ENCODE measurements at regions not wholly inside any gene's neighbourhood (a gene's known extent, or its start where the extent isn't known, plus 50 kb on each side); places are given as distances from the start of the nearest gene placed in this dataset.

GRCh38 chr15:39482459-39482858 lies 98.4 kb upstream of the THBS1 start:
- no peak for DNase-seq (ENCODE audit: low read depth)

GRCh38 chr15:39486621-39487457 lies 94.0 kb upstream of the THBS1 start:
- no peak for DNase-seq (ENCODE audit: low read depth)

GRCh38 chr15:39487458-39487735 lies 93.5 kb upstream of the THBS1 start:
- DNase-seq (ENCODE audit: low read depth): no peak

GRCh38 chr15:39488516-39488915 lies 92.4 kb upstream of the THBS1 start:
- no peak for DNase-seq (ENCODE audit: low read depth)

GRCh38 chr15:39488961-39489360 lies 91.9 kb upstream of the THBS1 start:
- DNase-seq (ENCODE audit: low read depth): no peak

- DNase-seq (ENCODE audit: low read depth): no peak
These were observed 89.6 kb upstream of the THBS1 start for GRCh38 chr15:39491115-39491885.

GRCh38 chr15:39491886-39492490 lies 88.9 kb upstream of the THBS1 start:
- DNase-seq (ENCODE audit: low read depth): no peak

- no peak for DNase-seq (ENCODE audit: low read depth)
These were observed 87.3 kb upstream of the THBS1 start for GRCh38 chr15:39493424-39494067.

- no peak for DNase-seq (ENCODE audit: low read depth)
These were observed 86.4 kb upstream of the THBS1 start for GRCh38 chr15:39494462-39494861.

GRCh38 chr15:39495871-39496840 lies 84.7 kb upstream of the THBS1 start:
- DNase-seq (ENCODE audit: low read depth): no peak

- DNase-seq (ENCODE audit: low read depth): no peak
These were observed 83.7 kb upstream of the THBS1 start for GRCh38 chr15:39497016-39497758.

- no peak for DNase-seq (ENCODE audit: low read depth)
These were observed 82.9 kb upstream of the THBS1 start for GRCh38 chr15:39497759-39498565.

- no peak for DNase-seq (ENCODE audit: low read depth)
These were observed 82.2 kb upstream of the THBS1 start for GRCh38 chr15:39498629-39499028.

GRCh38 chr15:39499042-39499441 lies 81.8 kb upstream of the THBS1 start:
- DNase-seq (ENCODE audit: low read depth): no peak

GRCh38 chr15:39499681-39500080 lies 81.2 kb upstream of the THBS1 start:
- DNase-seq (ENCODE audit: low read depth): no peak

- no peak for DNase-seq (ENCODE audit: low read depth)
These were observed 79.4 kb upstream of the THBS1 start for GRCh38 chr15:39501366-39502081.

- no peak for DNase-seq (ENCODE audit: low read depth)
These were observed 78.8 kb upstream of the THBS1 start for GRCh38 chr15:39502082-39502447.

GRCh38 chr15:39502611-39503195 lies 78.2 kb upstream of the THBS1 start:
- no peak for DNase-seq (ENCODE audit: low read depth)

GRCh38 chr15:39503526-39503925 lies 77.4 kb upstream of the THBS1 start:
- no peak for DNase-seq (ENCODE audit: low read depth)

All from GM04503 (cell line).